ENCODE measurements at regions not wholly inside any gene's neighbourhood (a gene's known extent, or its start where the extent isn't known, plus 50 kb on each side); places are given as distances from the start of the nearest gene placed in this dataset.
"Not testable (repeated sequence)": the region's sequence is repeated elsewhere in the genome, so short reads cannot be mapped to it uniquely, and the experiment has no call there.

- no peak for DNase-seq (ENCODE audit: low spot score)
Measured at GRCh38 chr10:3928569-3928968, 143.6 kb upstream of the KLF6 start.

DNA sequence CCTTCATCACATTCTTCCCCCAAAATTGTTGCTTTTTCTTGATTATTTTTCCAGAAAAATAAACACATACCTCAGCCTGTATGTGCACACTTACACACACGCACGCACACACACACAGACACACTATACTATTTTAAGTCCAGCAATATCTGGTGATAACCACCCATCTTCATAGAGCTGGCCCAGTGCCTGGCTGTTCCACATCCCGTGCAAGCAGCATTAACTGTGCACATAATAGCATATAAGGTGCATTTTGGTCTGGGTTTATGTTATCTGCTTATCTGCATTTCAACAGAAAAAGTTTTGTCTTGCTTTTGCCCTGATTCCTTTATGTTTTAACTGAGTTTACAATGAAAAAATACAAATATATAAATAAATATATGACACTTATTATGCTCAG is 143.1 kb upstream of the KLF6 start:
- DNase-seq (ENCODE audit: low spot score) = no peak

DNA sequence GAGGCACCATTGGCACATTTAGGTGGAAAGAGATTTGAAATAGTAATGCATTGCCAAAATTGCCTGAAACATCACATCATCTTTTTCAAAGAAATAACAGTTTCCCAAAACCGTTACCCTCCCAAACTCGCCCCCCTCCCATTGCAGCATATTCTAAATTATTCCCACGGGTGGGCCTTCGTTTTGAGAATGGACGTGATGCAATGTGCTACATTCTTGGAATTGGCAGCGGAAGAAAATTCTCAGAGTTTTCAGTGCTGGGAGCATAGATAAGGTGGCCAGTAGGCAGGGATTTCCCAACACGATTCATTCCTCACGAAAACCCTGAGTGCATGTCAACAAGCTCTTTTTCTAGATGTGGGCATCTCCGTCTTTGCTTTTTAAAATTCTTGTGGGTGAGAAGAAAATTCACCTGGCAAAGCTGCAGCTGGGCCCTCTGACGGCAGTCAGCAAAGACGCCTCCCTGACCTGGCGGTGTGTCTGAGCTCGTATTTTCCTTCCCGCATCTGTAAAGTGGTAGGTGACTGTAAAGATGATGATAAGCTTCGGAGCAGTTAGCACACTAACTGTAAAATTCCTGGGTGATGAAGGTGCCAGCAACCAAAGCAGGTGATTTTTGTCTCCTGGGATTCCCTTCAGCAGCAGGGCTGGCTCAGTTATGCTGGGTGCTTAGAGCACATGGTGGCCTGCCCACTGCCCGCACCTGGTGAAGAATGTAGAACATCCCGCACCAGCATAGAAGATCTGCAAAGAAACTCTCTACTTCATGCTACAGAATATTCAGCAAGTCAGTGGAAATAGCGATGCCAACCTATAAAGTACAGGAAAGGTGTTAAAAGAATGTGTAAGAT is 141.9 kb upstream of the KLF6 start:
- no peak for DNase-seq (ENCODE audit: low spot score)

GRCh38 chr10:3926258-3926657 is 141.2 kb upstream of the KLF6 start:
- DNase-seq (ENCODE audit: low spot score) = no peak

DNA sequence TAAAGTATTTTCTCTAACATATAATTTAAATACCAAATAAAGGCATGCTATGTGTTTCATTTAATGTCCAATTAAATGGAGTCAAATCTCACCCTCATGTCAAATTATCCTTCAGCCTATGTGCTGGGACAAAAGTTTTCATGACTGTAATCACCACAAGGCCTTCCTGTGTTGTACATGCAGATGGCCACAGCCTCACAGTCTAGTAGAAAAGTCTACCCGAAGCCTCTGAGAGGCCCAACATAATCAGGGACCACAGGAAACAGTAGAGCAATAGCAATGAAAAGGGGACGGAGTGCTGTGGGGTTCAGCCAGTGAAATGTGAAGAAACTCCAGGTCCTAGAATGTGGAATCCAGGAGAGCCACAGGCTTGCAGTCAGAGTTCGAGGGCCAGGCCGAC is 140.2 kb upstream of the KLF6 start:
- DNase-seq (ENCODE audit: low spot score) = no peak

GRCh38 chr10:3924344-3924743 is 139.3 kb upstream of the KLF6 start:
- no peak for DNase-seq (ENCODE audit: low spot score)

DNA sequence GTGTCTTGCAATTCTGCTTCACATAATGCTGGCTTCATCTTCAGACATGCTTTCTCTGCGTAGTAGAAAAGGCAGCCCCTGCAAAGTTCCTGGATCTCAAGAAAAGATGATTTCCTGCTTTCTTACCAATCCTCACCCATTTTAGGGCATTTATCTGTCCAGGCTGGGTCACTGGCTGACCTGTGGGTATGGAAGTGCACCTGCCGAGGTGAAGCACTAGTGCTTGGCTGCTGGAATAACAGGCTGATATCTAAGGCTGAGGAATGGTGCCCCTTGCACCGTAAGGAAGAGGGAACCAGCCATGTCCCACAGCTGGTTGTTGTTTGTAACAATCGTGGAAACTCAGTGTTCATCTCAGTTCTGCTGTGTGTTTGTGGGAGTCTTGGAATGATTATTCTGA is 138.0 kb upstream of the KLF6 start:
- DNase-seq (ENCODE audit: low spot score) = no peak

DNA sequence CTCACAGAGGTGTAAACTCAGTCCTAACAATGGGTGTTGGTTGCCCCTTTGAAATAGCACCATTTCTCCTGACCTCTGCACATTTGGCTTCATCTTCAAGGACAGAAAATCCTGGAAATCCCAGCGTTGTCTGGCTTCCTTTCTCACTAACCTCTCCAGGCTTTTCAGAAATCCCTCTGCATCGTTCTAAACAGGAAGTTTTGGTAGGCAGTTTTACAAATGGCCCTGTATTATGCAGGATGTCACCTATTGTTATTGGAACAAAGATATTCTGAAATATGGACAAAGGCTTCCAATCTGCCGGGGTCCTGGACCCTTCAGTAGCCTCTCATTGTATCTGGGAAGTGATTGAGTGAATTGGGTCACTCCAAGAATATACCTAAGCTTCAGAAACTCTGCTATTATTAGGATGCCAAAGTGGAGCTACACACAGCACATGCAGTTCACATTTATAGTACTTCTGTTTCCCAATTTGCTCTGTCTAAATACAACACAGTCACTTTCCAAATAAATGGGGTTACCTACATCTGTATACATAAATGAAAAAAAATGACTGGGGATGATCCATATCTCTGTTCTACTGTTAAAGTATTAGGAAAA is 134.8 kb upstream of the KLF6 start:
- DNase-seq (ENCODE audit: low spot score) = no peak

DNA sequence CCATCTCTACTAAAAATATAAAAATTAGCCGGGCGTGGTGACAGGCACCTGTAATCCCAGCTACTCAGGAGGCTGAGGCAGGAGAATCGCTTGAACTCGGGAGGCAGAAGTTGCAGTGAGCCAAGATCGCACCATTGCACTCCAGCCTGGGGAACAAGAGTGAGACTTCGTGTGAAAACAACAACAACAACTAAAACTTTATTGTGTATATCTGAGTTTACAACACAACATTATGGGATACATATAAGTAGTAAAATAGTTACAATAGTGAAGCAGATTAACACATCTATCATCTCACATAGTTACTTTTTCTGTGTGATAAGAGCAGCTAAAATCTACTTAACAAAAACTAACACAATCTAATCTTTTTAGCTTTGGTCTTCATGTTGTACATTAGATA is 132.4 kb upstream of the KLF6 start:
- DNase-seq (ENCODE audit: low spot score) = not testable (repeated sequence)

GRCh38 chr10:3914733-3915132 is 129.7 kb upstream of the KLF6 start:
- no peak for DNase-seq (ENCODE audit: low spot score)

GRCh38 chr10:3911713-3912442 is 126.9 kb upstream of the KLF6 start:
- no peak for DNase-seq (ENCODE audit: low spot score)

GRCh38 chr10:3911241-3911640 is 126.2 kb upstream of the KLF6 start:
- DNase-seq (ENCODE audit: low spot score) = no peak

GRCh38 chr10:3909339-3909738 is 124.3 kb upstream of the KLF6 start:
- no peak for DNase-seq (ENCODE audit: low spot score)

- DNase-seq (ENCODE audit: low spot score) = no peak
Measured at GRCh38 chr10:3908183-3908582, 123.2 kb upstream of the KLF6 start.

GRCh38 chr10:3907514-3907913 is 122.5 kb upstream of the KLF6 start:
- DNase-seq (ENCODE audit: low spot score) = no peak

GRCh38 chr10:3906511-3907111 is 121.6 kb upstream of the KLF6 start:
- DNase-seq (ENCODE audit: low spot score) = no peak

DNA sequence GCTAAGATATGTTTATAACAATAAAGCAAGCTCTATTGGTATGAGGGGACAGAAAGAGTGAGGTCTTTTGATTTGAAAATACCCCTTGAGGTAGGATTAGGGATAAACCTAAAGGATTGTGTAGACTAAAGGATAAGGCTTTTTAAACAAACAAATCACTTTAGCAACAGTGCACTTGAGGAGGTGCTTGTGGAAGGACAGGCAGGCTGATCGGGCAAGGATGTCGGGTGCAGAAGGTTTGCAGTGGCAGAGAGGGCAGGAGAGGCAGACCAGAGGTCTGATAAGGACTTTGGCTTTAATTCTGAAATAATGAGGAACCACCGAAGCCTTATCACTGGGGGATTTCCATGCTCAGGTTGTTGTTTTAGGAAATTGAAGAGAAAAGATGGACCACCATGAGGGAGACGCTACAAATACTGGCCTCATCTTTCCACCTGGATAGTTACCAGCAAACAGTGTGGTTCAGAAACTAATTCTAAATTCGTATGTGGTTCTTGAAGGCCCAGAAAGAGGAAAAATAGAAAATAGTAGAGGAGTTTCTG is 119.5 kb upstream of the KLF6 start:
- DNase-seq (ENCODE audit: low spot score) = no peak

DNA sequence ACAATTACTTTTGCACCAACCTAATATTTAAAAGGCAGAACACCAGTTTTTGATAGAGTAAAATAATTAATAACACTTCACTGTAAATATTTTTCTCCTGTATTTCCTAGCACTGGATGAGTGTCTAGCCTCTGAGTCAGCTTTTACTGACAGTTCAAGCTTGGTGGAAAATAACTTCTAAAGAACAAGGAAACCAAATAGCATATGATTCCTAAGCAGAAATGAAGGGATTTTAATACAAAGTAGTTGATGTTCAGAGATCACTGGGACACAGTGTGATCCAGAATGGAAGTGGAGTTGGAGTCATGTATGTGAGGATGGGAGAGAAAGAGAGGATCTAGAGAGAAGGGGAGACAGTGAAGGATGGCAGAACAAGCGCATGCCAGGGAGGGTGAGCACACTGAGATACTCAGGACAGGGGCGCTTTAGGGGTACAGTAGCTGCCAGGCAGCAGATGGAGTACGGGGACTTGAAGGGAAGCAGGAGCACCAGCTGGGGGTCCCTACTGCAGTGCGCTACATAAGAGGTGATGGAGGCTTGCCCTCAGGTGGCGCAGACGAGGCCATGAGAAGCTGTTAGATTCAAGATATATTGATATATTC is 117.9 kb upstream of the KLF6 start:
- DNase-seq (ENCODE audit: low spot score) = no peak

DNA sequence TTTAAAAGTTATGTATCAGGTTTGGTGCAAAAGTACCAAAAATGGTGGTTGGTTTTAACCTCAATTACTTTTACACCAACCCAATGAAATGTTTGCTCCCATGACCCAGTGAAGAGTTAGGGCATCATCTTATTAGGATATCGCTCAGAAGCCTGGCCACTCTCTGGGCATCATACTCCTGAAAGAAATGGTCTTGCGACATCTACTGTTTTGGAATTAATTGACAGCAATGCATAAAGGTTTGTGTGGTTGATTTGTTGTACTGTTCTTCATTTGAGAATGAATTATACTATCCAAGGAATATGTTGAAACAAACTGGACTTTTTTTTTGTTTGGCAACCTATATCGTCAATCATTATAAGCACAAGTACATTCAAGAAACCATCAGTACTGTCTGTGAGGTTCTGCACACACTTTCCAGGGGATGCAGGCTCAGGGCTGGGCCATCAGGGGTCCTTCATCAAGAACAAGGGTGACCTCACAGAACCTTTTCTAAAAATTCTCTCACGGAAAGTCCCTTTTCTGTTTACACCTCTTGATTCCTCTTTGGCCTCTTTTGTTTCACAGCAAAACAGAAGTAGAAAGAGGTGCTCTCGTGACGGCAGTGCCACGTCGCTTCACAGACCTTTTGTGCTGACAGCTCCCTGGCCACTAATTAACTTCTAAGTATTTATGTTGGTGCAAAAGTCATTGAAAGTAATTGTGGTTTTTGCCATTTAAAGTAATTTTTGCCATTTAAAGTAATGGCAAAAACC is 117.2 kb upstream of the KLF6 start:
- peak; percentile 35 for DNase-seq (ENCODE audit: low spot score)

DNA sequence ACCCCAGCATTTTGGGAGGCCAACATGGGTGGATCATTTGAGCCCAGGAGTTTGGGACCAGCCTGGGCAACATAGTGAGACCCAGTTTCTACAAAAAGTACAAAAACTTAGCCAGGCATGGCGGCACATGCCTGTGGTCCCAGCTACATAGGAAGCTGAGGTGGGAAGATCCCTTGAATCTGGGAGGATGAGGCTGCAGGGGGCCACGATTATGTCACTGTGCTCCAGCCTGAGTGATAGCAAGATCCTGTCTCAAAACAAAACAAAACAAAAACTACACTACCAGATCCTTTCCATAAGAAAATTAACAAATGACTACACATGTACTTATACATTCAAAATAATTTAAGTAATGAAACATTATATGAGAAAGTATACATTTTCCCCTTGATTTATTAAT is 116.4 kb upstream of the KLF6 start:
- DNase-seq (ENCODE audit: low spot score) = no peak

- DNase-seq (ENCODE audit: low spot score) = no peak
Measured at GRCh38 chr10:3900391-3900790, 115.4 kb upstream of the KLF6 start.

Measured in CD4-positive, alpha-beta T cell treated with Interleukin-6 at 100 ng/mL for 8 hours (primary cell).